Common myeloid progenitor, CD34-positive (primary cell): ENCODE measurements at regions not wholly inside any gene's neighbourhood (a gene's known extent, or its start where the extent isn't known, plus 50 kb on each side); places are given as distances from the start of the nearest gene placed in this dataset.

Experiments used
- CTCF ChIA-PET: fragments of 350-600 bp; sonication (Branson Sonifier 250); formaldehyde crosslinking; loops from one replicate; lab custom pipeline; 2021; ENCODE audit warnings: antibody characterized with exemption; lab: Charles Lee
- POLR2A ChIA-PET: fragments of 350-600 bp; sonication (Branson Sonifier 250); formaldehyde crosslinking; loops from one replicate; lab custom pipeline; 2021; ENCODE audit warnings: antibody characterized with exemption; lab: Charles Lee
- DNase-seq, 3 donors: peaks; one replicate each; pipeline versions ENCODE4 v3.0.0 to v3.0.0-alpha.2; 2013
- H3K27ac ChIP-seq, 2 experiments: 1 replicate in 1 of 2; 2 replicates in 1 of 2; pipeline ENCODE4 v1.7.0; 2013; ENCODE audit warnings: inconsistent platforms in 2 of 2, low read length in 2 of 2, mild to moderate bottlenecking in 2 of 2, low read depth in 1 of 2, moderate library complexity in 1 of 2; ENCODE audit not compliant: severe bottlenecking in 2 of 2, insufficient read depth in 1 of 2, poor library complexity in 1 of 2
- H3K27me3 ChIP-seq, 5 experiments: replicated peaks in 2 of 5; 1 replicate in 3 of 5; 2 replicates in 2 of 5; pipeline versions ENCODE4 v1.6.1 to v1.7.0; 2013; ENCODE audit warnings: low read length in 4 of 5, mild to moderate bottlenecking in 2 of 5, moderate library complexity in 2 of 5, inconsistent platforms in 1 of 5; ENCODE audit not compliant: insufficient read depth in 5 of 5, control insufficient read depth in 4 of 5
- H3K36me3 ChIP-seq, 4 experiments: 1 replicate in 2 of 4; 2 replicates in 2 of 4; pipeline versions ENCODE4 v1.6.1 to v1.7.0; 2013; ENCODE audit warnings: low read length in 3 of 4, control low read depth in 1 of 4, mild to moderate bottlenecking in 1 of 4; ENCODE audit not compliant: control insufficient read depth in 4 of 4, insufficient read depth in 4 of 4
- H3K4me1 ChIP-seq, 4 experiments: 1 replicate in 3 of 4; 2 replicates in 1 of 4; pipeline versions ENCODE4 v1.6.1 to v1.7.1; 2013; ENCODE audit warnings: low read length in 3 of 4, mild to moderate bottlenecking in 3 of 4, control low read depth in 1 of 4, inconsistent platforms in 1 of 4, moderate library complexity in 1 of 4; ENCODE audit not compliant: control insufficient read depth in 4 of 4, insufficient read depth in 4 of 4; ENCODE audit errors: control extremely low read depth in 1 of 4
- H3K4me3 ChIP-seq, 7 experiments: 1 replicate in 4 of 7; 2 replicates in 3 of 7; pipeline versions ENCODE4 v1.5.1 to v1.7.0; 2013; ENCODE audit warnings: mild to moderate bottlenecking in 7 of 7, low read length in 6 of 7, moderate library complexity in 6 of 7, inconsistent platforms in 2 of 7, low read depth in 2 of 7, control low read depth in 1 of 7; ENCODE audit not compliant: insufficient read depth in 4 of 7, control insufficient read depth in 1 of 7; ENCODE audit errors: extremely low read depth in 1 of 7
- H3K9me3 ChIP-seq, 5 experiments: 1 replicate in 4 of 5; 2 replicates in 1 of 5; pipeline versions ENCODE4 v1.6.1 to v1.7.1; 2013; ENCODE audit warnings: low read length in 4 of 5, mild to moderate bottlenecking in 2 of 5, inconsistent platforms in 1 of 5, low read depth in 1 of 5, moderate library complexity in 1 of 5; ENCODE audit not compliant: control insufficient read depth in 4 of 5, insufficient read depth in 2 of 5; ENCODE audit errors: control extremely low read depth in 1 of 5
- WGBS: methylation state at CpG from one replicate; pipeline ENCODE4 v1.1.5; 2013; ENCODE audit not compliant: insufficient coverage; 5-methylcytosine and 5-hydroxymethylcytosine counted together

DNA sequence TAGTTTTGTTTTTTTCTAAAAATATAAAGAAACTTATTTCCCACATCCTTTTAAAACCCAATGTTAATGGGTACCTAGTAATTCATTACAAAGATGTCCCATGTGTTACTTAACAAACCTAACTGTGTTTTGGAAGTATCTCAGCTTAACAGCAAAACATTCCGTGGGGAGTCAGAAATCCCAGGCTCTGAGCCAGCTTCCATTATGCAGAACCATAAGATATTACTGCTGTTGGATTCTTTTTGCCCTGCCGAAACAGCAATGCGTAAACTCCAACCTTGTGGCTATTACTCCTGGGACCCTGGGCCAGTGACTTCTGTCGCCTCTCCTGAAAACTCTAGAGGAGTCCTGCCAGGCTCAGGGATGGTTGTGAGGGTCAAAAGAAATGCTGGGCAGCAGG is 174.1 kb downstream of the UXS1 start:
- no peak for DNase-seq
- WGBS, result 98% methylated on average over 4 of the region's 4 CpGs
- Histone ChIP-seq H3K27me3 (no peaks in the 10 kb centered on the region), H3K4me1 (peaks cover 0 to 3% (median 0%) of the 10 kb centered on the region in 4 experiments), H3K4me3 (no peak overlapping the region), H3K9me3 (no peaks in the 10 kb centered on the region), H3K27ac (no peak overlapping the region), H3K36me3 (no peaks in the 10 kb centered on the region)
- ChIA-PET CTCF (no interaction called here), POLR2A (no interaction called here)

DNA sequence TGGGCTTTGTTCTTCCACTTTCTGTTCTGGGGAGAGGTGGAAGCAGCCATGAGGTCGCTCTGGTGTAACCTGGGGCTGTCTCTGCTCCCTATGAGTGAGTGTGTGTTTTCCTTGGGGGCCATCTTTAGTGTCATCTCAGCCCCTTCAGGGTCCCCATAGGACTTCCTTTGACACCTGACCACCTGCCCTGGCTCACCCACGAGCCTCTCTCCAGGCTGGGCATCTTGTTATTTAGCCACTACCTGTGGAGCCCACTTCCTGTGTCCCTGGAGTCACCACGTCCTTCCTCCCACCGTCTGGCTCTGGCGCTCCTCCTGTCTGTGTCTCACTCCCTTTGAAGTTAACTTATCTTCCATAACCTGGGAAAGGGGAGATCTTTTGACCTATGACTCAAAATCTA is 176.0 kb downstream of the UXS1 start:
- Histone ChIP-seq H3K4me1 (peaks cover 0 to 3% (median 0%) of the 10 kb centered on the region in 4 experiments), H3K9me3 (no peaks in the 10 kb centered on the region), H3K4me3 (no peak overlapping the region), H3K27ac (no peak overlapping the region), H3K27me3 (no peaks in the 10 kb centered on the region), H3K36me3 (no peaks in the 10 kb centered on the region)
- 60% methylated on average over 3 of the region's 5 CpGs for WGBS
- no peak for DNase-seq
- ChIA-PET CTCF (no interaction called here), POLR2A (no interaction called here)

DNA sequence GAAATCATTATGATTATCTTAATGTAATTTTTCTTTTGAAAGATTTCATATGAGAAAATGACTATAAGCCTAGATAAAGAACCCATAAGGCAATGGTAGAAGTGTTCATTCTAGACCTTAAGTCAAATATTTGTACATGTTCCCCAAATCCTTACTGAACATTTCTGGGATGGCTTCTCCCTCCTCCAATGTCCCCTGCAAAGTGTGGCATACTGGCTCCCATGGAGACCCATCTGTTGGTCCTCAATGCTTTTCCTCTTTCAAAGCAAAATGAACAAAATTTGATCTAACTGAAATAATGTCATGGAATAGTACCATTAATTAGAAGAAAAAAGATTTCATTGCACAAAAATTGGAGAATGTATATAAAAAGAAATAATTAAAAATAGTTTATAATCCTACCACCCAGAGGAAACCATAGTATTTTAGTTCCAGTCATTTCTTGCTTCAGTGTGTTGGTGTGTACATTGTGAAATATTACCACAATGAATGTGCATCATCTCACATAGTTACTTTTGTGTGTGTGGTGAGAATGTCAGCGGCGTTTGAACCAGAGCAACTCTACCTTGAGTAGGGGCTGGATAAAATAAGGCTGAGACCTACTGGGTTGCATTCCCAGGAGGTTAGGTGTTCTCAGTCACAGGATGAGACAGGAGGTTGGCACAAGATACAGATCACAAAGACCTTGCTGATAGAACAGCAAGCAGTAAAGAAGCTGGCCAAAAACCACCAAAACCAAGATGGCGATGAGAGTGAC is 181.3 kb downstream of the UXS1 start:
- Histone ChIP-seq H3K4me3 (no peak overlapping the region), H3K9me3 (peaks cover 0 to 9% (median 9%) of the 10 kb centered on the region in 5 experiments), H3K27me3 (no peaks in the 10 kb centered on the region), H3K27ac (no peak overlapping the region), H3K4me1 (no peaks in the 10 kb centered on the region), H3K36me3 (no peaks in the 10 kb centered on the region)
- ChIA-PET POLR2A (no interaction called here), CTCF (no interaction called here)
- DNase-seq, result no peak
- WGBS, result no CpG with 5 or more reads among the region's 3 CpGs

DNA sequence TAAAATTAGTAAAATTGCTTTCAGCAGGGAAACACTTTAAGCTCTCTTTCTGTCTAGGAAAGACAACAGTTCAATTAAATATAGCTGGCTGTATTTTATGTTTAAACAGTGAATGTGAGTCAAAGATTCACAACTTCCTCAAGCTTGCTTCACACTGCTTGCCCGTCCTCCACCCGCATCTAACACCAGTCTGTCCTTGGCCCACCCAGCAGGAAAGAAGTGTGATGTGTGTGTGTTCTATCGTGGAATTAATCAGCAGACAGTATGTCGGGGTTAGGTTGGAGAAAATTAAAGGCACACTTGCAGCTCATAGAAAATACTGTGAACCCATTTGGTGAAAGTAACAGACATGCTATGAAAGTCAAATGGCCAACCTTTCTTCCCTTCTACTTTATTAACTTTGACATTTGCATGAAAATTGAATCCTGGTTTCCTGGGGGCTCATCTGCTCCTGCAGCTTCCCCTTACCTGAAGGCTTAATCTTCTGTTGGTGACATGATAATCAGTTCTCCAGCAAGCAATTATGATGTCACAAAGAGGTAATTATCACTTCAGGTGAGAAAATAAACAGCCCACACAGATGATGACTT is 182.0 kb downstream of the UXS1 start:
- no peaks in the 10 kb centered on the region for H3K4me1 ChIP-seq
- H3K27ac ChIP-seq, result no peak overlapping the region
- ChIA-PET POLR2A (no interaction called here), CTCF (no interaction called here)
- WGBS, result 100% methylated on average over 2 of the region's 4 CpGs
- H3K9me3 ChIP-seq, result peaks cover 0 to 14% (median 9%) of the 10 kb centered on the region in 5 experiments
- H3K36me3 ChIP-seq, result no peaks in the 10 kb centered on the region
- H3K4me3 ChIP-seq, result no peak overlapping the region
- no peak for DNase-seq
- H3K27me3 ChIP-seq, result no peaks in the 10 kb centered on the region

DNA sequence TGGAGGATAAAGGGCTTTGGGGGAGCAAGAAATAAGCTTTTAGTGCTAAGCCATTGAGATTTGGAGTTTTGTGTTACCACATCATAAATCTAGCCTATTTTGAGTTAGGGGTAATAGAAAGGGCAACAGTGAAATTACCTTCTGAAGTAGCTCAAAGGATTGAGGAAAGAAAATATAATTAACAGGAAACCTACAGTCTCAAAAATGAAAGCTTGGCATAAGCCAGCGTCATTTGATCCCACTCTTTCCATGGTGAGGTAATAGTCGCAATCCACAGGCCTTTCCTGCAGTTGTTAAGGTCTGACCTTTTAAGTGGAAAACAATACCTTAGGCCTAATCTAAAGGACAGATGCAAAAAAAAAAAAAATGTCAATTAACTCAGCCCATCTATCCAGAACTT is 182.7 kb downstream of the UXS1 start:
- POLR2A ChIA-PET, result no interaction called here
- Histone ChIP-seq H3K27ac (no peak overlapping the region), H3K27me3 (no peaks in the 10 kb centered on the region), H3K36me3 (no peaks in the 10 kb centered on the region), H3K4me3 (no peak overlapping the region), H3K9me3 (peaks cover 0 to 17% (median 12%) of the 10 kb centered on the region in 5 experiments), H3K4me1 (no peaks in the 10 kb centered on the region)
- WGBS, result 90% methylated on average over 2 of the region's 2 CpGs
- CTCF ChIA-PET, result no interaction called here
- no peak for DNase-seq

DNA sequence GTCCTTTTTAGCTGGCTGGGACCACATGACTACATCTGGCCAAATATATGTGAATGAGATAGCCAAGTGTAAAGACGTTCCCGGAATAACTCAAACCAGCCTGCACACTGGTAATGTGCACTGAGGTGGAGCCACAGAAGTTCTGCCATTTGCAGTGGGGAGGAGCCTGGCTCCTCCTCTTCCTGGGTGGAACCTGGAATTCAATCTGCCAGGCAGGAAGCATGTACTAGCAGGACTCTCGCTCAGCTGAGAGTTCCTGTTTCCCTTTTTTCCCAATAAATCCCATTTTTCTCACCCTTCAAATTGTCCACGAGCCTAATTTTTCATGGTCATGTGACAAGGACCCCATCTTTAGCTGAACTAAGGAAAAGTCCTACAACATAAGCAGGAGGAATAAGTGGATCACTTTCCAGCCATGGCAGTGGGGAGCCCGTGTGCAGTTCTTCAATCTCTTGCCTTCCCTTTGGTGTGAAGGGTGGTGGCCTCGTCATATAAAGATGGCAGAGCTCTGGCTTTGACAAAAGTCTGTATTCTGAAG is 183.2 kb downstream of the UXS1 start:
- no peaks in the 10 kb centered on the region for H3K36me3 ChIP-seq
- no peaks in the 10 kb centered on the region for H3K4me1 ChIP-seq
- DNase-seq, result no peak
- 96% methylated on average over 5 of the region's 6 CpGs for WGBS
- H3K27ac ChIP-seq, result no peak overlapping the region
- H3K27me3 ChIP-seq, result no peaks in the 10 kb centered on the region
- POLR2A ChIA-PET, result no interaction called here
- peaks cover 2 to 17% (median 14%) of the 10 kb centered on the region in 5 experiments for H3K9me3 ChIP-seq
- CTCF ChIA-PET, result no interaction called here
- H3K4me3 ChIP-seq, result no peak overlapping the region

DNA sequence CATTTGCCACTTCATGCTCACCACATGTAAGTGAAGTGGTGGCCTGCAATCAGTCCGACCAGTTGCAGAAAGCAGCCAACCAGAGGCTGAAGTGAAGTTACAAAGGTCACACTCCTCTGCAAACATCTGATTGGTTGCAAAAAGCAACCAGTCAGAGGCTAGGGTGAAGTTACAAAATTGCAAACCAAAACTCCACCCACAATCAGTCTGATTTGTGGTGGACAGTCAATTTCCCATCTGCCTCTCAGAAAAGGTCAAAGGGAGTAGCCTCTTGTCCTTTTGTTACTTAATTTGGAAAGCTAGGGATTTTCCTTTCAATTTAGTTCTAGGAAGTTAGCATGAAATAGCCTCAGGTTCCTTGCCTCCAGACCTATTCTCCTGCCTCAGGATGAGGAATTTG is 185.0 kb downstream of the UXS1 start:
- no peak overlapping the region for H3K4me3 ChIP-seq

More for the DNA sequence above, 185.0 kb downstream of the UXS1 start:
- no peaks in the 10 kb centered on the region for H3K4me1 ChIP-seq
- no CpG with 5 or more reads among the region's 1 CpG for WGBS
- ChIA-PET CTCF (no interaction called here), POLR2A (no interaction called here)
- H3K27ac ChIP-seq, result no peak overlapping the region
- no peaks in the 10 kb centered on the region for H3K27me3 ChIP-seq
- peaks cover 7 to 27% (median 17%) of the 10 kb centered on the region in 5 experiments for H3K9me3 ChIP-seq
- no peak for DNase-seq
- no peaks in the 10 kb centered on the region for H3K36me3 ChIP-seq
